Panc1 (cell line): ENCODE measurements at regions not wholly inside any gene's neighbourhood (a gene's known extent, or its start where the extent isn't known, plus 50 kb on each side); places are given as distances from the start of the nearest gene placed in this dataset.

Source experiments
- ATAC-seq: fragments of 200-7000 bp; cut with Tn5 transposase; 2 replicates; pipeline ENCODE4 v1.9.1; 2020; ENCODE audit warnings: mild to moderate bottlenecking, moderate library complexity
- BruUV-seq: library from RNA; stranded (reverse); fragments of 400-500 nt; replicated peaks from 2 replicates; lab custom pipeline; 2021; lab: Mats Ljungman, UMichigan
- CTCF ChIA-PET: fragments of 300-600 bp; sonication (Branson Sonifier 250); formaldehyde crosslinking; loops from one replicate; lab custom pipeline; 2022; ENCODE audit warnings: antibody characterized with exemption; lab: Charles Lee
- POLR2A ChIA-PET: fragments of 300-600 bp; sonication (Branson Sonifier 250); formaldehyde crosslinking; loops from one replicate; lab custom pipeline; 2022; ENCODE audit warnings: antibody characterized with exemption; lab: Charles Lee
- DNase-seq: peaks from one replicate; pipeline ENCODE4 v3.0.0-alpha.2; 2010; ENCODE audit warnings: low read depth, low spot score
- H3K27ac ChIP-seq: 2 replicates; pipeline ENCODE4 v1.5.1; 2011; ENCODE audit warnings: mild to moderate bottlenecking, low read length, inconsistent platforms
- H3K27me3 ChIP-seq: fragments of 200-500 bp; sonication (Bioruptor generic); 2 replicates; pipeline ENCODE4 v1.6.0; 2014; ENCODE audit warnings: low read length, inconsistent platforms; ENCODE audit not compliant: control insufficient read depth, insufficient read depth
- H3K36me3 ChIP-seq: fragments of 200-500 bp; sonication (Bioruptor generic); 2 replicates; pipeline ENCODE4 v1.5.1; 2014; ENCODE audit warnings: inconsistent platforms, mild to moderate bottlenecking, low read length, moderate library complexity; ENCODE audit not compliant: control insufficient read depth, insufficient read depth
- H3K4me1 ChIP-seq: 2 replicates; pipeline ENCODE4 v1.5.1; 2011; ENCODE audit warnings: inconsistent platforms, mild to moderate bottlenecking, low read length, moderate library complexity; ENCODE audit not compliant: control insufficient read depth, insufficient read depth
- H3K4me3 ChIP-seq, 2 experiments: 2 replicates each; pipeline ENCODE4 v1.5.1; 2011 to 2012; ENCODE audit warnings: low read depth in 2 of 2, low read length in 2 of 2, mild to moderate bottlenecking in 2 of 2, inconsistent platforms in 1 of 2, moderate library complexity in 1 of 2
- H3K9me3 ChIP-seq: fragments of 200-500 bp; sonication (Bioruptor generic); 2 replicates; pipeline ENCODE4 v1.5.1; 2014; ENCODE audit warnings: low read depth, mild to moderate bottlenecking, inconsistent platforms, low read length, moderate library complexity; ENCODE audit not compliant: control insufficient read depth, insufficient read depth
- CTCF ChIP-seq: fragments of 450-650 bp; IDR thresholded peaks from 2 replicates; pipeline ENCODE4 v1.5.1; 2017; ENCODE audit warnings: mild to moderate bottlenecking
- POLR2AphosphoS5 ChIP-seq: IDR thresholded peaks from 2 replicates; pipeline ENCODE4 v1.6.1; 2012; ENCODE audit warnings: mild to moderate bottlenecking, low read depth, low read length, moderate library complexity
- REST ChIP-seq, 2 experiments: IDR thresholded peaks; 2 replicates each; pipeline ENCODE4 v1.6.1; 2011 to 2012; ENCODE audit warnings: low read depth in 2 of 2, control low read depth in 1 of 2, low read length in 1 of 2, mild to moderate bottlenecking in 1 of 2, moderate library complexity in 1 of 2; ENCODE audit not compliant: insufficient read depth in 1 of 2
- SIN3A ChIP-seq: IDR thresholded peaks from 2 replicates; pipeline ENCODE4 v1.6.1; 2012; ENCODE audit warnings: low read depth, mild to moderate bottlenecking, low read length, moderate library complexity, borderline replicate concordance; ENCODE audit not compliant: insufficient read depth
- TCF7L2 ChIP-seq: IDR thresholded peaks from 2 replicates; pipeline ENCODE4 v1.6.1; 2011; ENCODE audit warnings: mild to moderate bottlenecking, low read depth, low read length, inconsistent platforms
- in situ Hi-C: cut with HindIII; loops from 2 replicates; pipeline ENCODE4 v1.10.0; 2016; ENCODE audit warnings: low sequenced_read_pairs, low pct_unique_long_range_greater_than_20kb
- intact Hi-C: fragments of 100-400 bp; cut with micrococcal nuclease; formaldehyde crosslinking; loops from one replicate; pipeline ENCODE4 v1.10.0; 2022; ENCODE audit not compliant: unreplicated experiment

- Histone ChIP-seq H3K9me3 (no peaks in the 10 kb centered on the region), H3K27ac (no peak overlapping the region), H3K4me3 (no peak overlapping the region), H3K4me1 (no peaks in the 10 kb centered on the region), H3K27me3 (no peaks in the 10 kb centered on the region), H3K36me3 (no peaks in the 10 kb centered on the region)
- CTCF ChIA-PET, result no interaction called here
- peak; percentile 50 for TF ChIP-seq CTCF
- TF ChIP-seq TCF7L2, result no peak
- POLR2A ChIA-PET, result no interaction called here
- intact Hi-C loops (no loop called here), in situ Hi-C loops (no loop called here)
- DNase-seq (no peak), ATAC-seq (no peak; the same call in 1 of the 2 replicates)
- BruUV-seq, result no TSS peak
Observed at GRCh38 chr3:87145553-87145952, 81.6 kb upstream of the CHMP2B start.

- CTCF ChIA-PET, result no interaction called here
Observed at GRCh38 chr3:87136066-87136596, 91.0 kb upstream of the CHMP2B start.

More at GRCh38 chr3:87136066-87136596, 91.0 kb upstream of the CHMP2B start:
- intact Hi-C loops, result no loop called here
- ATAC-seq (no peak), DNase-seq (no peak)
- H3K27ac ChIP-seq, result no peak overlapping the region
- H3K4me1 ChIP-seq, result no peaks in the 10 kb centered on the region
- POLR2A ChIA-PET, result no interaction called here
- H3K4me3 ChIP-seq, result no peak overlapping the region
- no peaks in the 10 kb centered on the region for H3K9me3 ChIP-seq
- H3K36me3 ChIP-seq, result no peaks in the 10 kb centered on the region
- H3K27me3 ChIP-seq, result no peaks in the 10 kb centered on the region
- TF ChIP-seq SIN3A (no peak), TCF7L2 (no peak), POLR2AphosphoS5 (no peak), CTCF (no peak), REST (IDR thresholded peaks at IDR 0.05; ENCODE audit: insufficient read depth in 1 of 2, low read depth in 2 of 2, low read length in 1 of 2) (no peak)
- in situ Hi-C loops, result no loop called here
- no TSS peak for BruUV-seq
